Fibroblast of lung (primary cell): ENCODE measurements at regions not wholly inside any gene's neighbourhood (a gene's known extent, or its start where the extent isn't known, plus 50 kb on each side); places are given as distances from the start of the nearest gene placed in this dataset.

Experiments
- DNase-seq, 2 donors: peaks; one replicate each; pipeline versions ENCODE4 v3.0.0 to v3.0.0-alpha.2; 2010; ENCODE audit warnings: low read depth in 2 of 2
- H2AFZ ChIP-seq: 2 replicates; pipeline ENCODE4 v1.5.1; 2012; ENCODE audit warnings: low read length, control low read depth, inconsistent platforms
- H3K27ac ChIP-seq: 2 replicates; pipeline ENCODE4 v1.5.1; 2011; ENCODE audit warnings: low read length, control low read depth; ENCODE audit not compliant: insufficient read depth
- H3K27me3 ChIP-seq: 2 replicates; pipeline ENCODE4 v1.5.1; 2011; ENCODE audit warnings: mild to moderate bottlenecking, low read length; ENCODE audit not compliant: control insufficient read depth, insufficient read depth
- H3K36me3 ChIP-seq: 2 replicates; pipeline ENCODE4 v1.5.1; 2011; ENCODE audit warnings: low read length; ENCODE audit not compliant: control insufficient read depth, insufficient read depth
- H3K4me1 ChIP-seq: 2 replicates; pipeline ENCODE4 v1.5.1; 2011; ENCODE audit warnings: low read length; ENCODE audit not compliant: control insufficient read depth, insufficient read depth; ENCODE audit errors: extremely low read depth
- H3K4me2 ChIP-seq: 2 replicates; pipeline ENCODE4 v1.5.1; 2011; ENCODE audit warnings: low read length, control low read depth; ENCODE audit not compliant: insufficient read depth; ENCODE audit errors: extremely low read depth
- H3K4me3 ChIP-seq, 4 experiments: fragments of 200-600 bp in 1 of 4; sonication (generic) in 1 of 4; replicated peaks in 1 of 4; 2 replicates each; pipeline ENCODE4 v1.5.1; 2011 to 2016; ENCODE audit warnings: low read length in 4 of 4, low read depth in 3 of 4, mild to moderate bottlenecking in 3 of 4, control low read depth in 2 of 4, inconsistent platforms in 1 of 4, mixed read lengths in 1 of 4; ENCODE audit not compliant: insufficient read depth in 1 of 4; ENCODE audit errors: control extremely low read depth in 1 of 4
- H3K79me2 ChIP-seq: 2 replicates; pipeline ENCODE4 v1.5.1; 2012; ENCODE audit warnings: mild to moderate bottlenecking, low read length, inconsistent platforms; ENCODE audit not compliant: control insufficient read depth, insufficient read depth
- H3K9ac ChIP-seq: 2 replicates; pipeline ENCODE4 v1.5.1; 2011; ENCODE audit warnings: mild to moderate bottlenecking, low read length, control low read depth; ENCODE audit not compliant: insufficient read depth
- H3K9me3 ChIP-seq: 2 replicates; pipeline ENCODE4 v1.5.1; 2012; ENCODE audit warnings: low read depth, low read length; ENCODE audit not compliant: control insufficient read depth, insufficient read depth
- H4K20me1 ChIP-seq: 2 replicates; pipeline ENCODE4 v1.5.1; 2011; ENCODE audit warnings: low read length; ENCODE audit not compliant: control insufficient read depth, insufficient read depth; ENCODE audit errors: extremely low read depth
- CTCF ChIP-seq, 2 donors: IDR thresholded peaks in 1 of 2; conservative IDR thresholded peaks in 1 of 2; 1 replicate in 1 of 2; 2 replicates in 1 of 2; pipeline ENCODE4 v1.5.1; 2011 to 2012; ENCODE audit warnings: low read length in 2 of 2, control low read depth in 1 of 2, inconsistent platforms in 1 of 2, low read depth in 1 of 2, mild to moderate bottlenecking in 1 of 2
- EZH2 ChIP-seq: IDR thresholded peaks from 2 replicates; pipeline ENCODE4 v1.5.1; 2012; ENCODE audit warnings: low read length, control low read depth, mild to moderate bottlenecking; ENCODE audit errors: missing control alignments

GRCh38 chr20:60249436-60249835 lies 291.2 kb downstream of the CDH26 start:
- Histone ChIP-seq H3K27ac (peak overlapping the region; percentile 75), H3K4me2 (peak overlapping the region; percentile 1), H3K27me3 (no peaks in the 10 kb centered on the region), H4K20me1 (no peaks in the 10 kb centered on the region), H3K4me3 (no peak overlapping the region), H3K9me3 (no peaks in the 10 kb centered on the region), H3K79me2 (no peaks in the 10 kb centered on the region), H3K4me1 (peaks cover 5% of the 10 kb centered on the region), H3K36me3 (no peaks in the 10 kb centered on the region), H3K9ac (no peak overlapping the region), H2AFZ (no peak overlapping the region)
- DNase-seq, result peak; percentile 80 to 97
- no peak for TF ChIP-seq CTCF (conservative IDR thresholded peaks at IDR 0.05 in 1 of 2, IDR thresholded peaks at IDR 0.05 in 1 of 2; ENCODE audit: low read depth in 1 of 2, low read length in 2 of 2)
- no peak for TF ChIP-seq EZH2

GRCh38 chr20:60250251-60250650 lies 292.0 kb downstream of the CDH26 start:
- Histone ChIP-seq H3K27me3 (no peaks in the 10 kb centered on the region), H3K27ac (peak overlapping the region; percentile 75), H3K4me1 (peaks cover 6% of the 10 kb centered on the region), H4K20me1 (no peaks in the 10 kb centered on the region), H3K4me3 (no peak overlapping the region), H3K9me3 (no peaks in the 10 kb centered on the region), H2AFZ (no peak overlapping the region), H3K79me2 (no peaks in the 10 kb centered on the region), H3K4me2 (no peak overlapping the region), H3K9ac (no peak overlapping the region), H3K36me3 (no peaks in the 10 kb centered on the region)
- no peak for TF ChIP-seq EZH2
- no peak for TF ChIP-seq CTCF (conservative IDR thresholded peaks at IDR 0.05 in 1 of 2, IDR thresholded peaks at IDR 0.05 in 1 of 2; ENCODE audit: low read depth in 1 of 2, low read length in 2 of 2)
- no peak for DNase-seq

GRCh38 chr20:60252866-60253265 lies 294.6 kb downstream of the CDH26 start:
- H4K20me1 ChIP-seq, result no peaks in the 10 kb centered on the region
- no peaks in the 10 kb centered on the region for H3K36me3 ChIP-seq
- H3K4me3 ChIP-seq, result no peak overlapping the region
- H3K27me3 ChIP-seq, result no peaks in the 10 kb centered on the region
- DNase-seq, result no peak
- no peak overlapping the region for H3K27ac ChIP-seq
- no peak overlapping the region for H3K4me2 ChIP-seq
- TF ChIP-seq CTCF (conservative IDR thresholded peaks at IDR 0.05 in 1 of 2, IDR thresholded peaks at IDR 0.05 in 1 of 2; ENCODE audit: low read depth in 1 of 2, low read length in 2 of 2) (no peak), EZH2 (no peak)
- no peak overlapping the region for H3K9ac ChIP-seq
- no peaks in the 10 kb centered on the region for H3K9me3 ChIP-seq
- no peaks in the 10 kb centered on the region for H3K79me2 ChIP-seq
- H2AFZ ChIP-seq, result no peak overlapping the region
- peaks cover 14% of the 10 kb centered on the region for H3K4me1 ChIP-seq
